HG03469 (cell line): ENCODE measurements at regions not wholly inside any gene's neighbourhood (a gene's known extent, or its start where the extent isn't known, plus 50 kb on each side); places are given as distances from the start of the nearest gene placed in this dataset.

Experiments
- ATAC-seq: cut with Tn5 transposase; IDR thresholded peaks from one replicate; pipeline ENCODE4 v1.9.1; 2021; ENCODE audit warnings: mild to moderate bottlenecking, moderate library complexity, moderate number of reproducible peaks; ENCODE audit not compliant: unreplicated experiment

DNA sequence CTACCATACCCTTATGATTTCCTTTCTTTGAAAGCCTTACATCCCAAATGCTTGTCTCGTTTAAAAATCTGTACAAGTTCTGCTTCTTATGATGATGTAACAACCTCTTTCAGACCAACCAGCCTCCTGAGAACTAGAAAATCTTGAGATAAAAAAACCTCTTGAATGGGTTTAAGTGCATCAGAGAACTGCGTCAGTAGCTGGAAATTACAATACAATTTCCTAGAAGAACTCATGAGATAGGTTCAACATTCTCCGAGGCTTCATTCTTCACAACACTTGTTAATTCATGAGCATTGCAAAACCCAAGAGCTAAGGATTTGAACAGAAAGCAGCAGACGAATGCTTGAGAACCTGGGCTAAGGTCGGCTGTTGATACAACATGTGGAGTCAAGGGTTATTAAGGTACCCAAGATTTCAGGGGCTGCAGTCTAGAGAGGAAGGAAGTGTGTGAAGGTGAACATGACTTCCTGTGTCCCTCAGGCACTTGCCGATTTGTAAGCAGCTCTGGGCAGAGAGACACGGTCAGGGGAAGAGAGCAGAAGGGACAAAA is 286.0 kb downstream of the ICE1 start:
- no peak for ATAC-seq

DNA sequence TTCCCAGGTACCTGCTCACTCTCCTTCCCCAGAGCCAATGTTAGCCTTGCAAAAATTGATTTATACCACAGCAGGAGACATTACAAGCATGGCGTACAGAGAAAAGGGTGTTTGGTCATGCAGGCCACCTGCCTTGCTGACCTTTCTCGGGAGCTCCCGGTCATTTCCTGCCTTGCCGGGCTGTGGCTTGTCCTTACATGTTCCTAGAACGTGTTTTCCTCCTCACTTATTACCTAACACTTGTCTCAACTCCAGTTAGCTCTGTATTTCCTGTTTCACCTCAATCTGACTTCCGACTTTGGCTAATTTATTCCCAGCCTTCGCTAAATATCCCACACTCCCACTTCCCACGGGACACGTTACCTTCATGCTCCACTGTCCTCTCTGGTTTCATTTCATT is 282.5 kb downstream of the ICE1 start:
- ATAC-seq: no peak

DNA sequence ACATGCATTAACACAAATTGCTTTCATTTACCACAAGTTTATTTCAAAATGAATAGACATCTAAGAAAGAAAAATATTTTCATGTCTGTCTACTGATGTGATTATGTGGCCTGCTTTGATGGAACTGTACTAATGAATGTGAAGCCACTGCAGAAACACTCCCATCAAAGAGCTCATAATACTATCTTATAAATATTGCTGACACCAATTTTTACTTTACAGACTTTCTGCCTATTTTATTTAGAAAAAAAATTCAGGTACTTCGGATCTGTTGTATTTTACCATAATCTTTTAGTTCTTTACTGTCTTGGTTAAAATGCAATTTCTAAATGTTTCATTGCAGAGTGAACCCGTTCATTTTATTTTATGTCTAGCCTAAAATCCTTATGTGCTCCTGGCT is 281.9 kb downstream of the ICE1 start:
- no peak for ATAC-seq

DNA sequence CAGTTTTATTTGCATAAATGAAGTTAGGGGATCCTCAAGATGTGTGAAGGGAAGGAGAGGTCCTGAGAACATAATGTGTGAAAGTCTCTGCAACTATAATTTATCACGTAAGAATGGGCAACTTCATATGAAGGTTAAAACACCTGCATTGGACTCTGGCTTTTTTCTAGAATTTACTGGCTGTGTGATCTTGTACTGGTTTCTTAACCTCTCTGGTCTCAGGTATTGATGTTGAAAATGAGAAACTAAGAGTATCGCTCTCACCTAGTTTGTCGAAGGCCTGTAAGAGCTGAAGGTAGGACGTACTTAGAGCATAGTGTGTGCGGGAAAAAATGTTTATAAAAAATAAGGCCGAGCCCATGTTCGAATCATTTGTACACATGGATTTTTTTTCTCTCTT is 280.5 kb downstream of the ICE1 start:
- no peak for ATAC-seq

DNA sequence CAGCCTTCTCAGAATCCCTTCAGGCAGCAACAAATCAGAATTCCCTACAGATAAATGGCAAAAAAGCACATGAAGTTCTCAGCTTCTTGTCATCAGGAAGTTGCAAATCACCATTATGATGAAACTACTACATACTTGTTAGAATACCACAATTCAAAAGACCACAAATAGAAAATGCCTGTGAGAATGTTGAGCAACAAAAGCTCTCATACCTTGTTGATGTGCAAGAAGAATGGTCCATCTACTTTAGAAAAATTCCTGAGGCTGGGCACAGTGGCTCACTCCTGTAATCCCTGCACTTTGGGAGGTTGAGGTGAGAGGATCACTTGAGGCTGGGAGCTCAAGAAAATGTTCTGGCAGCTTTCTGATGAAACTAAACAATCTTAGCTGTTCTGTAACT is 278.1 kb downstream of the ICE1 start:
- no peak for ATAC-seq

DNA sequence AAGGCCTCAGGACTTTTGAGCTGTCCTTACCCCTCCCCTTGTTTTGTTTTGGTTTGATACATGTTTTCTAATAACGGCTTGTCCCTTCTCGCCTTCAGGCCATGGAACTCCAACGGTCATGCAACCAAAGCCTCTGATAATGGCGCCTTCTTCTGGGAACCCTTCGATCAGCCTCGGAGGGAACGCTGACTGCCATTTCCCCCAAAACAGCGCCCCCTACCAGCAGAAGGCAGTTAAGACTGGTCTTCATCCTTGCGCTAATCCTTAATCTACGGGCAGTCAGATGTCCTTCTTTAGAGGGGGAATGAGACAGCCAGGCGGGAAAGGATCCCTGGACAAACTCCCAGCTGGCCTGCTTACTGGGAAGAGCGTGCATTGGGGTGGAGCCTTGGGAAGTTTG is 276.6 kb downstream of the ICE1 start:
- ATAC-seq: no peak

DNA sequence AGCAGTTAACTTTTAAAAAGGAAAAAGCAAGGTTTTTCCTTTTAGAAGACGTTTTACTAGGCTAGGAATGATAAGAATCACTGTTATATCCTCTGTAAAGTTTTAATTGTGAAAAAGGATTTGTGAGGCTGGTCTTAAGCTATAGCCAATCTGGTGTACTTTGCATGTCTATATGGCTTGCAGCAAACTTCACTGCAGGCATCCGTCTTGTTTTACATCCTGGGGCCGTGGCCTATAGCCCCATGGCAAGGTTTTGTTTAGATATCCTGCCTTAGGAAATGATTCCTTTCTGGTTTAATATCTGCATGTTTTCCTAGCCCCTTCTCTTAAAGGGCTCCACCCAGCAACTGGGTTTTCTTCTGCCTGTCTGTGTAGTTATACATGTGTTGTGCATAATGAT is 272.8 kb downstream of the ICE1 start:
- ATAC-seq: no peak

DNA sequence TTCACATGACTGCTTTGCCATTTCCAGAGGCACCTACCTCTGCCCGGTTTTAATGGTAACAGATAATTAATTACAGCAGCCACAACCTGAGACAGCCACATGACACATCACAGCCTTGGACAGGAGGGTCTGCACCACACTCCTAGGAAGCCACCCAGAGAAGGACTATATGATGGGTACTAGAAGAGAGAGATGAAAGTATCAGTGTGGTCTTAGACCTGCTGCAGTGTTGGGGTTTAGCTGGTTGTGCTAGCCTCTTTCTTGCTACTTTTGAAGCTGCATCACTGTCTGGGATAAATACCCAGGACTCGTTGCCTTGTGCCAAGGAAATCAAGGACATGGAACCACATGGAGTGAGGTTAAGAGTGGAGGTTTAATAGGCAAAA is 266.4 kb downstream of the ICE1 start:
- ATAC-seq: no peak

DNA sequence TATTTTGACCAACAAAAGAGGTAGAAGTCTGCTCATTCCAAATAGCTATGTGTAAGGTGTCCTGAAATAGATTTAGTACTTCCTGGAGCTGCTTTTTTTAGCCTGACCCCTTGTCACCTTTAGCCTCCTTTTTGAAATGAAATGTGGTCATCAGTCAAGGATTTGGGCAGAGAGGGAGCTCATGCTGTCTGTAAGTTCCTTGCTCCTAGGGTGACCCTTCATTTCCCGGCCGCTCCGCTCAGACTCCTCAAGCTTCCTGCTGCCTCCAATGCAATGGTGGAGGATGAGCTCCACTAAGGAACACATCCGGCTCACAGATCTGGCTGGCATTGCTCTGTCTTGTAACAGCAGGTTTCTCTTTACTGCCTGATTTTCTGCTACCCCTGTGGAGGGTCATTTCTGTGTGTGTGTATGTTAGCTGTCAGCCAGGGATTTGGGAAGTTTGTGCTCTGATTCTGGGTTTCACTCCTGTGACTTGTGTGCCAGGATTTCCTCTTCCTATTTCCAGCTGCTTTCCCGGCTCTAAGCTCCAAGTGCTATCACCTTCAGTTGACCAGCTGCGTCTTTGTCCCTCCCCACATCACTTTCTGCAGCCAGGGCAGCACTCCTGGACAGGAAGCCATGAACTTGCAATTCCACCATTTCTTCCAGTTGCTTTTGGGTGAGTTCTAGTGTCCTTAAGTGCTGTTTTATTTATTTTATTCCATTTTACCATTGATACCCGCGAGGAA is 265.9 kb downstream of the ICE1 start:
- ATAC-seq: no peak

DNA sequence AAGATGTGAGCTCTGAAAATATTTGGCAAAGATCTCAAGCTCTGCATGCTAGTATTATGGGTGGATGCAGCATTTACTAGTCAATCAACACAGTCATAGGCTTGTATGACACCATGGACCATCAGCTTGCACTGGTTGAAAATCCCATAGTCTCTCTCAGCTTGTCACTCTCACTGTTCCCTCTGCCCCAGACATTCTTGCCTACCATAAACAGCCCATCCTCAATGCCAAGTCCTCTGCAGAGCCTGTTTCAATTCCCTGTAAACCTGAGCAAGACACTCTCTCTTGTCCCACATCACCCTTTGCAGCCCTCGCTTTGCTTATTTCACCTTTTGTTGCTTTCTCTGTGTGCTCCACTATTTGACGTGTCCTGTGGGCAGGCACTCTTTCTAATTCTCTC is 264.6 kb downstream of the ICE1 start:
- no peak for ATAC-seq

DNA sequence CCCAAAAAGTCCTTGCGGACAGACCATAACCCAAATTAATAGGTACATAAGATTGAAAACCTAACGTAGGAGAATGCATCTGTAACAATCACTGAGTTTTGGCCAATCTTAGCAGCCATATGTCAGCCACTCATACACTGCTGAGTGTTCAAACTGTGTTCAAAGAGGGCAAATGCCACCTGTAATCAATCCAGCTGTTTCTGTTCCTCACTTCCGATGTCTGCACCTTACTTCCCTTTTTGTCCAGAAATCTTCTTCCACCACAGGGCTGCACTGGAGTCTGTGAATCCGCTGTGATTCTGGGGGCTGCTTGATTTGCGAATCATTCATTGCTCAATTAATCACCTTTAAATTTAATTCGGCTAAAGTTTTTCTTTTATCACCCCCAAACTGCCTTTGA is 263.9 kb downstream of the ICE1 start:
- no peak for ATAC-seq

DNA sequence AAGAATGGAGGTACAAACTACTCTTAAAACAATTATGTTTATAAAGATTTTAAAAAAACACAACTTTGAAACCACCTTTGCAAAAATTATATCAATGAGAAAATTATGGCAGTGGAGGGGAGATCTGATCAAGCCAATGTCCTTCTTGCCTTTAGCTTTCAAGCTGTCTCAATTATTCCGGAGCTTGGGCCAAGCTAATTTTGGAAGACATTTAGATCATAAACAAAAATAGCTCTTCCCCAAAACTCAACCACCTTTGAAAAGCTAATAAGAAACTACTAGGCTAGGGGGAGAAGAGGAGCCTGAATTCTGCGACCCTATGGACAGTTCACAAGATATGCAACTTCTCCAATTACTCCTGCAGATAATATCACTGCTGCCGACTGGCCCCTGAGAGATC is 263.3 kb downstream of the ICE1 start:
- no peak for ATAC-seq

DNA sequence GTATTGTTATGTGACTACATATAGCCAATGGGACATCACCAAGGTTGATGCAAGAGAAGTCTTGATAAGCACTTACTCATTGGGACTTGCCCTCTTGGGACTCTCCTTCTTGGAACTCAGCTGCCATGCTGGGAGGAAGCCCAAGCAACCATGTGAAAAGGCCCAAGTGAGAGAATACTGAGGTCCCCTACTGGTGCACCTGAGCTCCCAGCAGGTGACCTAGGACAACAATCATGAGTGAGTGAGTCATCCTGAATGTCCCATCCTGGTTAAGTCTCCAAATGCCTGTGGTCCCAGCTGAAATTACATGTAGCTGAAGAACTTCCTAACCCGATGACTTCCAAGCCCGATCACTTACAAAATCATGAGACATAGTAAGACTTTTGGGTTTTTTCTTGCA is 260.7 kb downstream of the ICE1 start:
- ATAC-seq: no peak

DNA sequence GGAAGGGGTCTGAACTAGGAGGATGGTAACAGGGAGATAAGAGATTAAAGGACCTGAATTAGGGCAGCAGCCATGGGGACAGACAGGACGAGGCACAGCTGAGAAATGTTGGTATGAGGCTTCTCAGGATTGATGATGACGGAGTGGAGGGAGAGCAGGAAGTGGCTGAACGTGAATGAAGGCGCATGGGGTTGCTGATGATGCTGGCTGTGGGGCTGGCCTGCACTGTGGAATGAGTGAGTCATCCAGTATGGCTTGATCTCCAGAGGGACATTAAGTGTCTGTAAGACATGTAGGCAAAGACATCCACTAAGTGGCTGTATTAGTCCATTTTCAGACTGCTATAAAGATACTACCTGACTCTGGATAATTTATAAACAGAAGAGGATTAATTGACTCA is 256.4 kb downstream of the ICE1 start:
- ATAC-seq: no peak

DNA sequence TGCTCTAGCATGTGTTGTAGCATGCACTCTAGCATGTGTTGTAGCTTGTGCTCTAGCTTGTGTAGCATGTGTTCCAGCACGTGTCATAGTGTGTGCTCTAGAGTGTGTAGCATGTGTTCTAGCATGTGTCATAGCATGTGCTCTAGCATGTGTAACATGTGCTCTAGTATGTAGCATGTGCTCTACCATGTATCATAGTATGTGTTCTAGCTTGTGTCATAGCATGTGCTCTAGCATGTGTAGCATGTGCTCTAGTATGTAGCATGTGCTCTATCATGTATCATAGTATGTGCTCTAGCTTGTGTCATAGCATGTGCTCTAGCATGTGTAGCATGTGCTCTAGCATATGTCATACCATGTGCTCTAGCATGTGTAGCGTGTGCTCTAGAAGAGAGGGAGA is 255.3 kb downstream of the ICE1 start:
- no peak for ATAC-seq

DNA sequence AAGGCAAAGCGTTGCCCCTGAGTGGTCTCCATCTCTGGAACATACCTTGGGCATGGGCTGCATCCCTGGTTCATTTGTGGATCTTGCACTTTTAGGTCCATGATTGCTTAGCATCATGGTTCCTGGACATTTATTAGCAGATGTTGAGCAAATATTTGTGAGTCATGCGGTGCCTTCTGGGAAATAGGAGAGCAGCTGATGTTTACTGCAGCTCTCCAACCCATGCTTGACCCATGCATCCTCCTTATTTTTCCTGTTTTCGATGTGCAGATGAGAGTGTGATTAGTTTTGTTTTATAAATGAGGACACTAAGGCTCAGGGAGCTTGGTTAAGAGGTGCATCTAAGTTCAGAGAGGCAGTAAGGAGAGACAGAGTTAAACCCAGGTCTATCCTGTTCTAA is 253.7 kb downstream of the ICE1 start:
- no peak for ATAC-seq

DNA sequence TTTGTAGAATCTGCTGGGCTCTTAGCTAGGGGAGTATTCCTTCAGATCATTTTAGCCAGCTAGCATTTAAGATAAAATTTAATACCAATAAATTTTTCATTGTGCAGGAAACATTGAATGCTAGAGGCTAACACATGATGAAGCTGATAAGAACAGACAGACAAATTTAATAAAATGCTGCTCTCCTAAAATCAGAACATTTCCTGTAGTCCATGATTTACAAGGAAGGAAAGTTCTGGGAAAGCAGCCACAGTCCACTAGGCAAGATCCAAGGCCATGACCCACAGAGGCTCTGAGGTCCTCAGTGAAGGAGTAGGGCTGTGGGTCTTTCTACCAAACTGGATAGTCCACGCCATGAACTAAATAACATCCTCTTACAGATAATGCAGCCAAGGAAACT is 253.0 kb downstream of the ICE1 start:
- ATAC-seq: no peak

DNA sequence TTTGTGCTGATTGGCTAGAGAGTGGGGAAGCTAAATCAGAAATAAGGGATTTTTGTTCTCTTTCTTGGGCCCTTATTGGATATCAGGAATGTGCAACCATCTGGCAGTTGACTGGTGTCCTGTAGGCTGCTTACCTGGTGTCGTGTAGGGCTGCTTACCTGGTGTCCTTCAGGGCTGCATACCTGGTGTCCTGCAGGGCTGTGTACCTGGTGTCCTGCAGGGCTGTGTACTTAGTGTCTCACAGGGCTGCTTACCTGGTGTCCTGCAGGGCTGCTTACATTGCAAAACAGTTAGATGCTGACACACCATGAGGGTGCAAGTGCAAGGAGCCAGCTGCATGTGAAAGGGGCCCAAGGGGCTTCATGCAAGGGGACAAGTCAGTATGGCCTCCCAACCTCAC is 249.3 kb downstream of the ICE1 start:
- no peak for ATAC-seq

DNA sequence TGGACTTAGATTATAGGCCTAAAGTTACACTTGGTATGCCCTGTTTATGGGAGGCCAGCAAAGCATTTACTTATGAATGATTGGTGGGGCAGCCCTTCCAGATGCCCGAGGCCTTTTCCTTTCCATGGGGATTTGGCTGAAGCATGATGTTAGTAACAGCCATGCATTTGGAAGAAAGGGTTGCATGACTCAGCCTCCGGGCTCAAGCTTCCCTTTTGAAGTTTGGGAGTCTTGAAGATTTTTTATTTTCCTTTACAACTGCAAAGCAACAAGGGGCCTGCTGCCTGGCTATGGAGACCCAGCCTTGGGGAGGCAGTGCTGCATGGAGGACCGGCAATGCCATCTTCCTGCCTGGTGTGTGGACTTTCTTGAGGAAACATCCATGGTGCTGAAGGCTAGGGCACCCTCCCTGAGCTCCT is 244.7 kb downstream of the ICE1 start:
- ATAC-seq: no peak

DNA sequence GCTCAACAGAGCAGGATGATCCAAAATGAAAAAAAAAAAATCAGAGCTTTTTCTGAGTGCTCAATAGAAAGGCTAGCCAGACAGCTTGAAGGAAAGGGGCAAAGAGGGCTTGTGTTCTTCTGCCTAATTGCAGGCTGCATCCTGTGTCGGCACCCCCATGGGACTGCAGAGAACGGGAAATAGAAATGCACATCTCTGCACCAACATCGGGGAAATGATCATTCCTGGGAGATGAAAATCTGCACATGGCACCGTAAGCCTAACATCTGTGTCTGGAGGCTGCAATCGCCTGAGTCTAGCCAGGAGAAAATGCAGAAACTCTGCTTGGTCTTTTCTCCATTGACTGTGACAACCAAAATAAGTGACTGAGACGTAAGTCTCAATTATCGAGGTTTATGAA is 243.9 kb downstream of the ICE1 start:
- no peak for ATAC-seq

DNA sequence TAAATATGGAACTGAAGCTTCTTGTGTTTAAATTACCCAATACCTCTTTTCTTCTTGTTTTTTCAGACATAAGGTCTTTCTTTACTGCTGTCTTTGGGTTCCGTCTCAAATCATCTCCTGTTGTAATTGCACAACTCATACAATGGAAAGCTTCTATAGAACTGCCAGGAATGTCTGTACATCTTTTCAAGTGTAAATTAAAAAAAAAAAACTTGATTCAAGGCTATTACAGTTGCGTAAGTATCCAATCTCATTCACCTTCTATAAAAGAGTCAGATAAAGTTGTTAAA is 243.5 kb downstream of the ICE1 start:
- ATAC-seq: no peak

DNA sequence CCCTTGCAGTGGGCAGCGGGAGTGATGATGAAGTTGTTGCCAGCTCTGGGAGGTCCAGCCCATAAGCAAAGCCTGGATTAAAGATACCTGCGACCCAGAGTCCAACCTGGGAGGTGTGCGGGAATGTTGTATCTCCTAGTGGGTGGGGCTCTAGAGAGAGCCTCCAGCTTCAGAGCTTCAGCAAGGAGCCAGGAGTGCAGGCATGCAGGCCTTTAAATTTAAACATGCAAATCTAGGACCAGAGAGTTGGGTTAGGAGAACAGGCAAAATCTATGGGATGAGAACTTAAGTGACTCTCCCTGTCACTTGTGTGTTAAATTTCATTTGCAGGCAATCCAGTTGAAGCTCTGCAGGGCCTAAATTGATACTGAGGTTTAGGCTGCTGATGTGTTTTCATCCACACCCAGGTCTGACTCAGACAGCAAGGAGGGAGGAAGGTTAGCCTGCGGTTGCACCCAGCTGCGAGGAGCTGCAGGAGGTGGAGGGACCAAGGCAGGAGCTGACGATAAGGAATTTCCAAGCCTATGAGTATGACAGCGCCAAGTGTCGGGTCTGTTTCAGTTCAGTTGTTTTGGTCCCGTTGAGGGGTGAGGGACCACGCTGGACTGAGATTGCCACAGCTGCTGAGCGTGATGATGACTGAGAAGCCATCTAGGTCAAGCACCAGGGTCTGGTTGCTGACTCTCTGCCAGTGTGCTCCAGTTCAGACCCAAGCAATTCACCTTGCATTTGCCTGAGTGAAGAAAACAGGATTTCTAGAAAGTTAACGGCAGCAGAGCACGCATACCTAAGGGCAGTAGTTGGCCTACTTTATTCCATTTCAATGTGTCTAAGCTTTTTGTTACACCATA is 243.0 kb downstream of the ICE1 start:
- ATAC-seq: no peak
